ENCODE measurements at regions not wholly inside any gene's neighbourhood (a gene's known extent, or its start where the extent isn't known, plus 50 kb on each side); places are given as distances from the start of the nearest gene placed in this dataset.

GRCh38 chr18:56296381-56296780 is 342.0 kb downstream of the TXNL1 start:
- H3F3A ChIP-seq (ENCODE audit: control insufficient read depth, insufficient read depth), result no peaks in the 10 kb centered on the region
- H3K4me3 ChIP-seq (ENCODE audit: low read length), result no peak overlapping the region
- no peaks in the 10 kb centered on the region for H4K20me1 ChIP-seq (ENCODE audit: control insufficient read depth, insufficient read depth, low read depth, low read length)
- no peak overlapping the region for H3K4me2 ChIP-seq (ENCODE audit: low read length)
- TF ChIP-seq CTCF (IDR thresholded peaks at IDR 0.05; ENCODE audit: low read depth, low read length, poor library complexity, severe bottlenecking), result no peak
- no peak overlapping the region for H3K27ac ChIP-seq (ENCODE audit: low read depth, low read length)
- no peaks in the 10 kb centered on the region for H3K9me3 ChIP-seq (ENCODE audit: control insufficient read depth, insufficient read depth, low read length)
- H3K4me1 ChIP-seq (ENCODE audit: control insufficient read depth, low read length), result no peaks in the 10 kb centered on the region
- H3K36me3 ChIP-seq (ENCODE audit: control insufficient read depth, low read length), result no peaks in the 10 kb centered on the region
- H3K9me2 ChIP-seq (replicated peaks; ENCODE audit: control insufficient read depth, low read length), result no peaks in the 10 kb centered on the region; the same call in 1 of the 2 replicates
- H3K27me3 ChIP-seq (ENCODE audit: control insufficient read depth, low read length), result no peaks in the 10 kb centered on the region
- H3K79me2 ChIP-seq (ENCODE audit: control insufficient read depth, low read length), result no peaks in the 10 kb centered on the region

GRCh38 chr18:56294484-56295183 is 343.8 kb downstream of the TXNL1 start:
- H3K9me3 ChIP-seq (ENCODE audit: control insufficient read depth, insufficient read depth, low read length), result no peaks in the 10 kb centered on the region
- H3K9me2 ChIP-seq (replicated peaks; ENCODE audit: control insufficient read depth, low read length), result no peaks in the 10 kb centered on the region; the same call in 1 of the 2 replicates
- H3K36me3 ChIP-seq (ENCODE audit: control insufficient read depth, low read length), result no peaks in the 10 kb centered on the region
- H4K20me1 ChIP-seq (ENCODE audit: control insufficient read depth, insufficient read depth, low read depth, low read length), result no peaks in the 10 kb centered on the region
- no peaks in the 10 kb centered on the region for H3F3A ChIP-seq (ENCODE audit: control insufficient read depth, insufficient read depth)
- no peaks in the 10 kb centered on the region for H3K79me2 ChIP-seq (ENCODE audit: control insufficient read depth, low read length)
- no peak overlapping the region for H3K4me2 ChIP-seq (ENCODE audit: low read length)
- no peaks in the 10 kb centered on the region for H3K27me3 ChIP-seq (ENCODE audit: control insufficient read depth, low read length)
- H3K27ac ChIP-seq (ENCODE audit: low read depth, low read length), result no peak overlapping the region
- H3K4me1 ChIP-seq (ENCODE audit: control insufficient read depth, low read length), result no peaks in the 10 kb centered on the region
- no peak overlapping the region for H3K4me3 ChIP-seq (ENCODE audit: low read length)
- TF ChIP-seq CTCF (IDR thresholded peaks at IDR 0.05; ENCODE audit: low read depth, low read length, poor library complexity, severe bottlenecking), result no peak
- TF ChIP-seq EZH2phosphoT487 (IDR thresholded peaks at IDR 0.05; ENCODE audit: borderline replicate concordance, low read length), result no peak

GRCh38 chr18:56291294-56291693 is 347.1 kb downstream of the TXNL1 start:
- Histone ChIP-seq H3K4me3 (ENCODE audit: low read length) (no peak overlapping the region), H3K9me3 (ENCODE audit: control insufficient read depth, insufficient read depth, low read length) (no peaks in the 10 kb centered on the region), H3K4me1 (ENCODE audit: control insufficient read depth, low read length) (no peaks in the 10 kb centered on the region), H3F3A (ENCODE audit: control insufficient read depth, insufficient read depth) (no peaks in the 10 kb centered on the region), H3K27me3 (ENCODE audit: control insufficient read depth, low read length) (no peaks in the 10 kb centered on the region), H4K20me1 (ENCODE audit: control insufficient read depth, insufficient read depth, low read depth, low read length) (no peaks in the 10 kb centered on the region), H3K79me2 (ENCODE audit: control insufficient read depth, low read length) (no peaks in the 10 kb centered on the region), H3K9me2 (replicated peaks; ENCODE audit: control insufficient read depth, low read length) (no peaks in the 10 kb centered on the region; the same call in 1 of the 2 replicates), H3K36me3 (ENCODE audit: control insufficient read depth, low read length) (no peaks in the 10 kb centered on the region), H3K27ac (ENCODE audit: low read depth, low read length) (no peak overlapping the region), H3K4me2 (ENCODE audit: low read length) (no peak overlapping the region)
- TF ChIP-seq CTCF (IDR thresholded peaks at IDR 0.05; ENCODE audit: low read depth, low read length, poor library complexity, severe bottlenecking) (no peak), EZH2phosphoT487 (IDR thresholded peaks at IDR 0.05; ENCODE audit: borderline replicate concordance, low read length) (no peak)
